HG03066 (cell line): ENCODE measurements at regions not wholly inside any gene's neighbourhood (a gene's known extent, or its start where the extent isn't known, plus 50 kb on each side); places are given as distances from the start of the nearest gene placed in this dataset.

ENCODE experiments used
- ATAC-seq: cut with Tn5 transposase; IDR thresholded peaks from one replicate; pipeline ENCODE4 v1.9.1; 2021; ENCODE audit warnings: low read depth; ENCODE audit not compliant: unreplicated experiment

- no peak for ATAC-seq
These were observed 207.8 kb upstream of the FOXF1 start for GRCh38 chr16:86302421-86303109.

DNA sequence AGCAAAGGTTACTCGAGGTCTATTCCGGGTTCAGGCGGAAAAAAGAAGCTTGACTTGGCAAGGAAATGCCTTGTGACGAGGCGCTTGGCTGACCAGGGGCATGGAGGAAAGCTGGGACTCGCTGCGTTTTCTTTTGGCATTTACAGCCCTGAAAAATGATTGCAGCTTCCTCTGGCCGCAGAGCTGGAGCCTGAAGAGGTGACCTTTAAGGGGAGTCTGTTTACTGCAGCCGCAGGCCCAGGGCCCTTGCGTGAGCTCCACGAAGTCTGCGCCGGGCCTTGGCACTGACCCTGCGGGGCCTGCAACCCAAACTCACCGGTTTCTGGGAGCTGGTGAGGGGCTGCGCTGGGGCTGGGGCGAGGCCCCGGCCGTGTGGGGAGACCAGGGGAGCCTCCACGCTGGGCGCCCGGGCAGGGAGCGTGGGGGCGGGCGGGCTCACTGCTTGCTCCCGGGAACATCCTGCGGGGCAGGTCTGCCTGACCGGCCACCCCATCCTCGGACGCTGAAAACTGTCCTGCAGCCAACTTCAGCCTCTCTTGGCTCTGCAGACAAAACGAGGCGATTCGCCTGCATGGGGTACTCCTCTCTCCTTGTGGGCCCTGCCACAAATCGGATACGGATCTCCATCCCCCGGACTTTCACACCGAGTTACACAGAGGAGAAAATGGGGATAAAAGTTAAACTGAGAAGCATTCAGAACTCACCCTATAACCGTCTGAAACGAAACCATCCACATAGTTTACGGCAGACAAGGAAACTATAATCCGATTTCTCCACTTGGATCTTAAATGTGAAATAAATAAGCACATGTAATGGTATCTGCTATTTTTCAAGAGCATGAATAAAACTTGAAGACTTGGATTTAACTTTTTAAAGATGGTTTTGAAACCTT lies 206.3 kb upstream of the FOXF1 start:
- no peak for ATAC-seq

DNA sequence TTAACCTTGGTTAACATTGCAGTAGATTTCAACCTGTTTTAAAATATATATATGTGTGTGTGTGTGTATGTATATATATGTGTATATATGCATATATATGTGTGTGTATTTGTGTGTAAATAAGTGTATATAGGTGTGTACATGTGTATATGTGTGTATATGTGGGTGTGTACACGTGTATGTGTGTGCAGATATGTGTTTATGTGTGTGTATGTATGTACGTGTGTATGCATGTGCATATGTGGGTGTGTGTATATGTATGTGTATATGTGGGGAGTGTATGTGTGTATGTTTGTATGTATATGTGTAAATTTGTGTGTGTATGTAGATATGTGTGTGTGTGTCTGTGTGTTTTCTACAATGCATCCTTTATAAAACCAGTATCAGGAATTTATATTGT lies 205.5 kb upstream of the FOXF1 start:
- no peak for ATAC-seq

DNA sequence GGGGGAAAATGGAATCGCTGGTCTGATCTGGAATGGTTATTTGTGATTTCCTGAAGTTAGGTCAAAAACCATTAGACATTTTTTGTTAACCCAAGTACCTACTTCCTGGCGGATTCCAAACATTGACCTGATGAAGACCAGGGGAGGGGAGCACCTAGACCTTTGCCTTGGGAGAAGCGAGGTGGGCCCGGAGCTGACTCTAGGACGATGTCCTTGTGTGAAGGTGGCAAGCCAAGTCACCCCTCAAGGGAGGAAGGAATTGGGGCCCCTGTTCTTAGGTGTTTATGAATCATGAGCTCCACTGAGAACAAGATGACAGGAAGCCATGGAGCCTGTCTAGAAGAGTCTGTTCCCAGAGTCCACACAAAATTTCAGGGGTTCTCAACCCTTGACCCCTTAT lies 204.9 kb upstream of the FOXF1 start:
- no peak for ATAC-seq

DNA sequence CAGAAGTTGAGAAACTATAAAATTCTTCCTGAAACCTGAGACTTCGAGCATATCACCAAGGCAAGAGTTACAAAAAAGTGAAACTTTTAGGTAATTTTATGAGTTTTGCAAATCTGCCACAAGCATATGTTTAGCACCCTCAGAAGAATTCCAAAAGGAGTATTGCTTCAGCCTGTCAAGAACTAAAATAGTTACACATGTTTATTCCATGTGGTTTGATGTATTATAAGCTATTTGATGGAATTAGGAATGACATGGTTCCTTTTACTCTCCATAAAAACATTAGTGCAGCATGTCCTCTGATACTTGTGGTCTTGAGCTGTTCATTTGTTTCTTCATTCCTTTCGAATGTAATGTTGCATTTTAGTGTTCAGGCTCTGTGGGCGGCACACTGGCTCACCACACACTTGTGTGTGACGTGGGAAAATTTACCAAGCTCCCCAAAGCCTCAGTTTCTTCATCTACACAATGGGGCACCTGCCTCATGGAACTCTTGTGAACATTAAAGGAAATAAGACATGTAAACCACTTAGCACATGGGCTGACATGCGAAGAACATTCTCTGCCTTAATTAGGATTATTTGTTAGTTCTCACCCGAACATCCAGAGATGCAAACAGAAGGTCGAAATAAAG lies 204.2 kb upstream of the FOXF1 start:
- ATAC-seq, result no peak

GRCh38 chr16:86306811-86307513 lies 203.4 kb upstream of the FOXF1 start:
- no peak for ATAC-seq

GRCh38 chr16:86307514-86307903 lies 202.8 kb upstream of the FOXF1 start:
- no peak for ATAC-seq

GRCh38 chr16:86308514-86308913 lies 201.8 kb upstream of the FOXF1 start:
- no peak for ATAC-seq

DNA sequence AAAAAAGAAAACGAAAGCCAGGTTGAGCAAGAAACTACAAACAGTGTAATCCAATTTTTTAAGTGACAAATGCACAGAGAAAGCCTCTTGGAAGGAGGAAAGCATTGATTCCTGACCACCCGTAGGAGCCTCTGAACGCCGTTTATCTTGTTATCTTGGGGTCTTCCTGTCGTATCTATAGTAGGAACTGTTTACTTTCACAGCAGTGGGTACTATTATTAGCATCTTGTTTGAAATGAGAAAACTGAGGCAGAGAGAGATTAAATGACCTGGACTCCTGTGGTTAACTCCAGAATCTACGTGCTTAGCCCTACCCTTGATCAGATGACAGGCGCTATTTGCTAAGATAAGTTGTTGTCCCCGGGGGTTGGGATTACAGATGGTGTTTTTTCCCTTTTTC lies 196.7 kb upstream of the FOXF1 start:
- ATAC-seq, result no peak

DNA sequence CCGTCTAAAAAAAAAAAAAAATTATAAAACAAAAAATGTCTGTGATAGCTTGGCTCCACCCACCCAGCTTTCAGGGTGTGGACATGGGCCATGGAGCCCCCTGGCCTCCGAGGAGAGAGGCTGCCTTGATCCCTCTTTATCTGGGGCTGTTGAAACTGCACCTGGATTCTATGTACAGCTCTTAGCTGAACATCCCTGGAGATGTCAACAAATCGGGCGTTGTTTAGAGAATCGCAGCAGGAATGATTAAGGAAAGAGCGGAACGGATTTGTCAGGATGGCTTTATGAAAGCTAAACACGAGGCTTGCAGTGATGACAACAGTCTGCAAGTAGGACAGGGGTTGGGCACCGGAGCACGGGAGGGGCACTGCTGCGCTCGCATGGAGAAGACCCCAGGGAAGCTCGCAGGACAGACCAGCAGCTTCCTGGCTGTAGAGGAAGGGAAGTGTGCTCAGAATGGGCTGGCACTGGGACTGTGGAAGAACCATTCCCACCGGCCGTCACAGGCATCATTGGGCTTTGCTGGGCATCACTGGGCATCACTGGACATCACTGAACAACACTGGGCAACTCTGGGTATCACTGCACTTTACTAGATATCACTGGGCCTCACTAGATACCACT lies 195.8 kb upstream of the FOXF1 start:
- no peak for ATAC-seq

DNA sequence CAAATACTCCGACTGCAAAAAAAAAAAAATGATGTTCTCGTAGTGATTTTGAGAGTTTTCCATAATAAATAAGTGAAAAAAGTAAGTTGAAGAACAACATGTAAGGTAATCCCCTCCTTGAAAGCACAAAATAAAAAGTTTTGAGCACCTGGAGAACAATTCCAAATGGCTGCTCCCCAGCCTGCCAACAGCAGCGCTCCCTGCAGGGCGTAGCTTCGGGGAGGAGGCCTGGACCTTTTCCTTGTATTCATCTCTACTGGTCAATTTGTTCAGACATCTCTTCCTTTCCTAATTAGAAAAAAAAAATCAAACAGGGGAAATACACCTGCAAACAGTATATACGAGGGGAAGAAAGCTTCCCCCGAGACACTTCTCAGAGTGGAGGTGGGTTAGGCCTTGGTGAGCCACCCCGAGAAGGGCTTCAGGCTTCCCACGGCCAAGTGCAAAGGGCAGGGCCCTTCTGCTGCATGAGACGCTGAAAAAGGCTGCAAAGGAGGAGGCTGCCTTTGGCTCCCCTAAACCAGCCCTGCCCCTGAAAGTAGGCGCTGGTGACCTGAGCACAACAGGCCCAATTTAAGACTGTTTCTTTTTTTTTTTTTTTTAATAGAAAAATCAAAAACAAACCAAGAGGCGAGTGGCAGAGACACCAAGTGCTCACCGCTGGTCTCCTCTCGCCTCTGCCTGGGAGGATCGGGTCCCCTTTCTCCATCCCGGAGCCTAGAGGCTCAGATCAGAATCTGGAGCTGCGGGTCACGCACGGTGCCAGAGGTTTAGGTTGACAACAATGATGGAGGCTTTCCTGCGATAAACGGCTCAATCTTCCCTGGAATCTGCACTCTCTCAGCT lies 193.1 kb upstream of the FOXF1 start:
- ATAC-seq, result no peak

GRCh38 chr16:86317813-86318650 lies 192.3 kb upstream of the FOXF1 start:
- ATAC-seq, result no peak

GRCh38 chr16:86319585-86320236 lies 190.6 kb upstream of the FOXF1 start:
- no peak for ATAC-seq

DNA sequence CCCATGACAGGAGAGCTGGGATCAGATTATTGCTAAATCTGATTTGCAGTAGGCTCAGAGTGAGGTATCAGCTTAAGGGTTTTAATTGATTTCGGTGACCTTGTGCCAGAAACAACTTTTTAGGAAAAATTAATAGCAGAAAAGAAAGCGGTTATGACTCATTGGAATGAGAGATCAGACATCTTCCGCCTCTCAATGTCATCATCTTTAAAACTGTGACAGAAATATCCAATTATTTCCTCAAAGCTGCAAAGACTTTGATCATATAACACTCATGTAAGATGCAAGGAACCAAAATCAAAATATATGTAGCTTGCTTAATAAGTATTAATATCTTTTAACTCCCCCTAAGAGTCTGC lies 190.1 kb upstream of the FOXF1 start:
- no peak for ATAC-seq

DNA sequence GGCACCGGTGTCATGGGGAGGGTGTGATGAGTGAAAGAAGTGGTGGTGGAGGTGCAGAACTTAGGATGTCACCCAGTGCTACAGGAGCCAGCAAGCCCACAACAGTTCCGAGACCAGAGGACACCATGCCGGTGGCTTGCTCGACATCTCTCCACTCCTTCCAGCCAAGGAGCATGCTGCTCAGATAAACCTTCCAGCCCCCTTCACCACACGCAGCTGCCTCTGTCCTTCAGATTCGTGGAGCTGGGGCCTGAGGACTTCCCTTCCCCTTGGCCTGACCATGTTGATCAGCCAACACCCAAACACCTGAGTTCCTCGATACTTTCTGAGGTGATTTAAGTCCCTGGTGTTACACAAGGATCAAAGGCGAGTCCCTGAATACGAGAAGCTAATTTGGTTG lies 188.8 kb upstream of the FOXF1 start:
- no peak for ATAC-seq

GRCh38 chr16:86322283-86322682 lies 188.0 kb upstream of the FOXF1 start:
- ATAC-seq, result no peak

- no peak for ATAC-seq
These were observed 187.5 kb upstream of the FOXF1 start for GRCh38 chr16:86322806-86323205.

DNA sequence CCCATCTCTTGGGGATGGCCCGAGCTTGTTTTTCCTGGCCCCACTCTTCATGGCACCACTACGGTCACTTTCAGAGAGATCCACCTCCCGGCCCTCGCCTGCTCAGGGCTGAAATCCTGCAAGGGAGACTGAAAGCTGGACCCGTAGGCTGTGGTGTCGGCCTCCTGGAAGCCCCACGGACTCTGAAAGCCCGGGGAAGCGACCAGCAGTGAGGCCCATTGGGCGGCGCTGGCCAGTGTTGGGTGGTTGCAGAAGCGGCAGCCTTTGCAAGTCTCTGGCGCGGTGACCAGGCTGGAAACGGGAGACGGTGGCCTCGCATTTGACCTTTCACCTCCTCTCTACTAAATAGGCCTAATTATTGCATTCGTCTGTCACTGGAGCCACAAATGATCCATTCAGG lies 186.0 kb upstream of the FOXF1 start:
- ATAC-seq, result no peak
